HFFc6 (cell line): ENCODE measurements at regions not wholly inside any gene's neighbourhood (a gene's known extent, or its start where the extent isn't known, plus 50 kb on each side); places are given as distances from the start of the nearest gene placed in this dataset.

Source experiments
- DNase-seq: peaks from one replicate; pipeline ENCODE4 v3.0.0-alpha.2; 2018
- H3K27ac Mint-ChIP-seq: 2 replicates; pipeline ENCODE4 v1.8.0; 2020; ENCODE audit warnings: mild to moderate bottlenecking, mixed read lengths
- H3K27me3 Mint-ChIP-seq: 2 replicates; pipeline ENCODE4 v1.8.0; 2021; ENCODE audit warnings: mild to moderate bottlenecking, moderate library complexity, mixed read lengths; ENCODE audit not compliant: insufficient read depth
- H3K36me3 Mint-ChIP-seq: 2 replicates; pipeline ENCODE4 v1.8.0; 2021; ENCODE audit warnings: low read depth, mixed read lengths
- H3K4me1 Mint-ChIP-seq: 2 replicates; pipeline ENCODE4 v1.8.0; 2020; ENCODE audit warnings: low read depth, mixed read lengths
- H3K4me3 Mint-ChIP-seq: 2 replicates; pipeline ENCODE4 v1.8.0; 2020; ENCODE audit warnings: mild to moderate bottlenecking, moderate library complexity, mixed read lengths
- H3K9me3 Mint-ChIP-seq: 2 replicates; pipeline ENCODE4 v1.8.0; 2020; ENCODE audit warnings: mild to moderate bottlenecking, mixed read lengths
- CTCF ChIP-seq: fragments of 200-600 bp; sonication (generic); IDR thresholded peaks from 2 replicates; pipeline ENCODE4 v1.5.0; 2021; ENCODE audit warnings: antibody characterized with exemption, mild to moderate bottlenecking

- no peaks in the 10 kb centered on the region for H3K9me3 Mint-ChIP-seq
- TF ChIP-seq CTCF = no peak
- peaks cover 9% of the 10 kb centered on the region for H3K36me3 Mint-ChIP-seq
- no peak for DNase-seq
- H3K27me3 Mint-ChIP-seq = no peaks in the 10 kb centered on the region; the same call in none of the 2 replicates
- H3K27ac Mint-ChIP-seq = no peak overlapping the region
- no peak overlapping the region for H3K4me3 Mint-ChIP-seq
- H3K4me1 Mint-ChIP-seq = peaks cover 48% of the 10 kb centered on the region
Measured at GRCh38 chr11:86749821-86750401, 50.4 kb upstream of the PRSS23 start.

GRCh38 chr11:86749376-86749775 lies 51.0 kb upstream of the PRSS23 start:
- H3K27me3 Mint-ChIP-seq = no peaks in the 10 kb centered on the region; the same call in none of the 2 replicates
- H3K36me3 Mint-ChIP-seq = peaks cover 10% of the 10 kb centered on the region
- no peak overlapping the region for H3K27ac Mint-ChIP-seq
- DNase-seq = no peak
- no peaks in the 10 kb centered on the region for H3K9me3 Mint-ChIP-seq
- H3K4me3 Mint-ChIP-seq = no peak overlapping the region
- peak; percentile 44 for TF ChIP-seq CTCF
- peaks cover 53% of the 10 kb centered on the region for H3K4me1 Mint-ChIP-seq

GRCh38 chr11:86748296-86748695 lies 52.0 kb upstream of the PRSS23 start:
- peak; percentile 73 for DNase-seq
- no peak for TF ChIP-seq CTCF
- Mint-ChIP-seq H3K4me3 (peak overlapping the region; percentile 45), H3K27ac (peak overlapping the region; percentile 77), H3K4me1 (peaks cover 64% of the 10 kb centered on the region), H3K36me3 (peaks cover 10% of the 10 kb centered on the region), H3K9me3 (no peaks in the 10 kb centered on the region), H3K27me3 (no peaks in the 10 kb centered on the region; the same call in 1 of the 2 replicates)

- H3K4me1 Mint-ChIP-seq = peaks cover 69% of the 10 kb centered on the region
- peak overlapping the region; percentile 77 for H3K27ac Mint-ChIP-seq
- H3K4me3 Mint-ChIP-seq = peak overlapping the region; percentile 45; the same call in 1 of the 2 replicates
- peaks cover 10% of the 10 kb centered on the region for H3K36me3 Mint-ChIP-seq
- no peaks in the 10 kb centered on the region; the same call in 1 of the 2 replicates for H3K27me3 Mint-ChIP-seq
- H3K9me3 Mint-ChIP-seq = no peaks in the 10 kb centered on the region
- DNase-seq = no peak
- no peak for TF ChIP-seq CTCF
Measured at GRCh38 chr11:86747801-86748200, 52.5 kb upstream of the PRSS23 start.

- H3K4me1 Mint-ChIP-seq = peaks cover 82% of the 10 kb centered on the region
- no peaks in the 10 kb centered on the region for H3K9me3 Mint-ChIP-seq
- H3K4me3 Mint-ChIP-seq = no peak overlapping the region
- H3K27me3 Mint-ChIP-seq = no peaks in the 10 kb centered on the region; the same call in 1 of the 2 replicates
- TF ChIP-seq CTCF = no peak
- DNase-seq = no peak
- H3K27ac Mint-ChIP-seq = peak overlapping the region; percentile 77
- H3K36me3 Mint-ChIP-seq = peaks cover 10% of the 10 kb centered on the region
Measured at GRCh38 chr11:86746514-86746913, 53.8 kb upstream of the PRSS23 start.
